ENCODE measurements at regions not wholly inside any gene's neighbourhood (a gene's known extent, or its start where the extent isn't known, plus 50 kb on each side); places are given as distances from the start of the nearest gene placed in this dataset.

DNA sequence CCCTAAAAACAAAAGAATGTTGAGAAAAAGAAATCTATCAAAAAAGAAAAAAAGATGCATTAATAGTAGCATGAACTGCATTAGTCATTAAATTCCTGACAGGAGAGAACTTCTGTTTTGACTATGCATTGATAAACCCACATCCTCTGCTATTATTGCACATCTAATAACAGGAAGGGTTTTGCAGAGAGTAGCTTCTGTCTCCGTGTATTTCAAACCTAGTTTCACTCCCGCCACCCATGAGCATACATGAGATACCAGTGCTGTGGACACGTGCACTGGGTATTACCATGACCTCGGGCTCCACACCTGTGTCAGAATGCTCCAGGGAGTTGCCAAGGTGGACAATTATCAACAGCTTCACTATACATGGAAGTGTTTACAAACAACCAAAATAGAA lies 449.1 kb upstream of the SOX5 start:
- TF ChIP-seq, protein P1, sequence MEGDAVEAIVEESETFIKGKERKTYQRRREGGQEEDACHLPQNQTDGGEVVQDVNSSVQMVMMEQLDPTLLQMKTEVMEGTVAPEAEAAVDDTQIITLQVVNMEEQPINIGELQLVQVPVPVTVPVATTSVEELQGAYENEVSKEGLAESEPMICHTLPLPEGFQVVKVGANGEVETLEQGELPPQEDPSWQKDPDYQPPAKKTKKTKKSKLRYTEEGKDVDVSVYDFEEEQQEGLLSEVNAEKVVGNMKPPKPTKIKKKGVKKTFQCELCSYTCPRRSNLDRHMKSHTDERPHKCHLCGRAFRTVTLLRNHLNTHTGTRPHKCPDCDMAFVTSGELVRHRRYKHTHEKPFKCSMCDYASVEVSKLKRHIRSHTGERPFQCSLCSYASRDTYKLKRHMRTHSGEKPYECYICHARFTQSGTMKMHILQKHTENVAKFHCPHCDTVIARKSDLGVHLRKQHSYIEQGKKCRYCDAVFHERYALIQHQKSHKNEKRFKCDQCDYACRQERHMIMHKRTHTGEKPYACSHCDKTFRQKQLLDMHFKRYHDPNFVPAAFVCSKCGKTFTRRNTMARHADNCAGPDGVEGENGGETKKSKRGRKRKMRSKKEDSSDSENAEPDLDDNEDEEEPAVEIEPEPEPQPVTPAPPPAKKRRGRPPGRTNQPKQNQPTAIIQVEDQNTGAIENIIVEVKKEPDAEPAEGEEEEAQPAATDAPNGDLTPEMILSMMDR (IDR thresholded peaks at IDR 0.05; ENCODE audit: insufficient read depth, low read length, poor library complexity, severe bottlenecking) = no peak
- no peak for TF ChIP-seq EZH2phosphoT487 (conservative IDR thresholded peaks at IDR 0.05; ENCODE audit: low read length)
